Activated naive CD4-positive, alpha-beta T cell treated with anti-CD3 and anti-CD28 coated beads for 36 hours (primary cell): ENCODE measurements at regions not wholly inside any gene's neighbourhood (a gene's known extent, or its start where the extent isn't known, plus 50 kb on each side); places are given as distances from the start of the nearest gene placed in this dataset.

Source experiments
- CTCF ChIA-PET: fragments of 350-600 bp; sonication (Branson Sonifier 250); formaldehyde crosslinking; loops from one replicate; lab custom pipeline; 2021; ENCODE audit warnings: antibody characterized with exemption; lab: Charles Lee
- DNase-seq: peaks from one replicate; pipeline ENCODE4 v3.0.0-alpha.2; 2020
- H3K27ac Mint-ChIP-seq: one replicate; pipeline ENCODE4 v1.8.0; 2021; ENCODE audit warnings: mild to moderate bottlenecking, mixed read lengths
- H3K27me3 Mint-ChIP-seq: one replicate; pipeline ENCODE4 v1.8.0; 2021; ENCODE audit warnings: low read depth, mixed read lengths
- H3K36me3 Mint-ChIP-seq: one replicate; pipeline ENCODE4 v1.8.0; 2021; ENCODE audit warnings: low read depth, mixed read lengths
- H3K4me1 Mint-ChIP-seq: one replicate; pipeline ENCODE4 v1.8.0; 2021; ENCODE audit warnings: low read depth, mixed read lengths
- H3K4me3 Mint-ChIP-seq: one replicate; pipeline ENCODE4 v1.8.0; 2021; ENCODE audit warnings: mild to moderate bottlenecking, moderate library complexity, mixed read lengths
- H3K9me3 Mint-ChIP-seq: one replicate; pipeline ENCODE4 v1.8.0; 2021; ENCODE audit warnings: mixed read lengths
- intact Hi-C: fragments of 100-400 bp; cut with micrococcal nuclease; formaldehyde crosslinking; loops from one replicate; pipeline ENCODE4 v1.15.1; 2023

- DNase-seq, result no peak
- no peaks in the 10 kb centered on the region for H3K27me3 Mint-ChIP-seq
- no peak overlapping the region for H3K4me3 Mint-ChIP-seq
- no peak overlapping the region for H3K27ac Mint-ChIP-seq
- no peaks in the 10 kb centered on the region for H3K4me1 Mint-ChIP-seq
- H3K36me3 Mint-ChIP-seq, result no peaks in the 10 kb centered on the region
- CTCF ChIA-PET, result no interaction called here
- H3K9me3 Mint-ChIP-seq, result peaks cover 6% of the 10 kb centered on the region
- intact Hi-C loops, result no loop called here
These were observed 294.2 kb downstream of the FGF9 start for GRCh38 chr13:21965095-21965494.

- CTCF ChIA-PET, result no interaction called here
- Mint-ChIP-seq H3K36me3 (no peaks in the 10 kb centered on the region), H3K4me1 (no peaks in the 10 kb centered on the region), H3K9me3 (peaks cover 6% of the 10 kb centered on the region), H3K4me3 (no peak overlapping the region), H3K27me3 (no peaks in the 10 kb centered on the region), H3K27ac (no peak overlapping the region)
- intact Hi-C loops, result no loop called here
- no peak for DNase-seq
These were observed 295.1 kb downstream of the FGF9 start for GRCh38 chr13:21966014-21966413.

- CTCF ChIA-PET, result no interaction called here
- H3K27me3 Mint-ChIP-seq, result no peaks in the 10 kb centered on the region
- intact Hi-C loops, result no loop called here
These were observed 297.0 kb downstream of the FGF9 start for GRCh38 chr13:21967871-21968270.

GRCh38 chr13:21970172-21970571, 299.3 kb downstream of the FGF9 start:
- intact Hi-C loops, result no loop called here
- CTCF ChIA-PET, result no interaction called here

More at GRCh38 chr13:21967871-21968270, 297.0 kb downstream of the FGF9 start:
- no peaks in the 10 kb centered on the region for H3K4me1 Mint-ChIP-seq
- no peak for DNase-seq
- H3K9me3 Mint-ChIP-seq, result no peaks in the 10 kb centered on the region
- H3K4me3 Mint-ChIP-seq, result no peak overlapping the region
- no peaks in the 10 kb centered on the region for H3K36me3 Mint-ChIP-seq
- no peak overlapping the region for H3K27ac Mint-ChIP-seq

GRCh38 chr13:21970918-21971317, 300.0 kb downstream of the FGF9 start:
- intact Hi-C loops, result no loop called here
- Mint-ChIP-seq H3K36me3 (no peaks in the 10 kb centered on the region), H3K4me1 (no peaks in the 10 kb centered on the region), H3K9me3 (no peaks in the 10 kb centered on the region), H3K27me3 (no peaks in the 10 kb centered on the region), H3K27ac (no peak overlapping the region), H3K4me3 (no peak overlapping the region)
- CTCF ChIA-PET, result no interaction called here
- DNase-seq, result no peak

More at GRCh38 chr13:21970172-21970571, 299.3 kb downstream of the FGF9 start:
- Mint-ChIP-seq H3K36me3 (no peaks in the 10 kb centered on the region), H3K4me1 (no peaks in the 10 kb centered on the region), H3K27ac (no peak overlapping the region), H3K4me3 (no peak overlapping the region), H3K9me3 (no peaks in the 10 kb centered on the region), H3K27me3 (no peaks in the 10 kb centered on the region)
- no peak for DNase-seq

GRCh38 chr13:21971662-21972621, 301.1 kb downstream of the FGF9 start:
- Mint-ChIP-seq H3K36me3 (no peaks in the 10 kb centered on the region), H3K4me3 (no peak overlapping the region), H3K27me3 (no peaks in the 10 kb centered on the region), H3K4me1 (no peaks in the 10 kb centered on the region), H3K9me3 (no peaks in the 10 kb centered on the region), H3K27ac (no peak overlapping the region)
- intact Hi-C loops, result no loop called here
- DNase-seq, result no peak
- CTCF ChIA-PET, result interaction anchor here (0.6 kb wide), 1 partner anchor 335 kb away, joined by 3 read pairs; no protein-coding TSS in a partner anchor

GRCh38 chr13:21973437-21974125, 302.7 kb downstream of the FGF9 start:
- no peaks in the 10 kb centered on the region for H3K36me3 Mint-ChIP-seq
- no peak for DNase-seq
- H3K27me3 Mint-ChIP-seq, result no peaks in the 10 kb centered on the region
- CTCF ChIA-PET, result no interaction called here
- H3K4me1 Mint-ChIP-seq, result no peaks in the 10 kb centered on the region
- H3K9me3 Mint-ChIP-seq, result no peaks in the 10 kb centered on the region
- intact Hi-C loops, result no loop called here
- no peak overlapping the region for H3K4me3 Mint-ChIP-seq
- H3K27ac Mint-ChIP-seq, result no peak overlapping the region

- intact Hi-C loops, result no loop called here
- Mint-ChIP-seq H3K9me3 (no peaks in the 10 kb centered on the region), H3K4me3 (no peak overlapping the region), H3K36me3 (no peaks in the 10 kb centered on the region), H3K27ac (no peak overlapping the region), H3K27me3 (no peaks in the 10 kb centered on the region), H3K4me1 (no peaks in the 10 kb centered on the region)
- CTCF ChIA-PET, result no interaction called here
- DNase-seq, result no peak
These were observed 303.9 kb downstream of the FGF9 start for GRCh38 chr13:21974741-21975140.

- no peaks in the 10 kb centered on the region for H3K27me3 Mint-ChIP-seq
- H3K27ac Mint-ChIP-seq, result no peak overlapping the region
- no peak overlapping the region for H3K4me3 Mint-ChIP-seq
- no peaks in the 10 kb centered on the region for H3K9me3 Mint-ChIP-seq
- no peak for DNase-seq
- no peaks in the 10 kb centered on the region for H3K4me1 Mint-ChIP-seq
- intact Hi-C loops, result no loop called here
- CTCF ChIA-PET, result interaction anchor here (0.8 kb wide), 1 partner anchor 182 kb away, joined by 3 read pairs; no protein-coding TSS in a partner anchor
- no peaks in the 10 kb centered on the region for H3K36me3 Mint-ChIP-seq
These were observed 305.3 kb downstream of the FGF9 start for GRCh38 chr13:21976159-21976558.

GRCh38 chr13:21979161-21979806, 308.4 kb downstream of the FGF9 start:
- Mint-ChIP-seq H3K36me3 (no peaks in the 10 kb centered on the region), H3K9me3 (no peaks in the 10 kb centered on the region), H3K4me1 (no peaks in the 10 kb centered on the region), H3K27me3 (no peaks in the 10 kb centered on the region), H3K4me3 (no peak overlapping the region), H3K27ac (no peak overlapping the region)
- intact Hi-C loops, result no loop called here
- CTCF ChIA-PET, result no interaction called here
- no peak for DNase-seq

GRCh38 chr13:21980049-21980448, 309.2 kb downstream of the FGF9 start:
- H3K4me1 Mint-ChIP-seq, result no peaks in the 10 kb centered on the region
- no peak overlapping the region for H3K27ac Mint-ChIP-seq
- intact Hi-C loops, result no loop called here
- no peaks in the 10 kb centered on the region for H3K9me3 Mint-ChIP-seq
- CTCF ChIA-PET, result interaction anchor here (0.5 kb wide), 1 partner anchor 695 kb away, joined by 3 read pairs; no protein-coding TSS in a partner anchor
- no peak overlapping the region for H3K4me3 Mint-ChIP-seq
- DNase-seq, result no peak
- no peaks in the 10 kb centered on the region for H3K27me3 Mint-ChIP-seq
- no peaks in the 10 kb centered on the region for H3K36me3 Mint-ChIP-seq

- Mint-ChIP-seq H3K4me1 (no peaks in the 10 kb centered on the region), H3K27ac (no peak overlapping the region), H3K4me3 (no peak overlapping the region), H3K36me3 (no peaks in the 10 kb centered on the region), H3K9me3 (no peaks in the 10 kb centered on the region), H3K27me3 (no peaks in the 10 kb centered on the region)
- DNase-seq, result no peak
- intact Hi-C loops, result no loop called here
- CTCF ChIA-PET, result no interaction called here
These were observed 313.3 kb downstream of the FGF9 start for GRCh38 chr13:21984156-21984555.
